HEK293 (cell line): ENCODE measurements at regions not wholly inside any gene's neighbourhood (a gene's known extent, or its start where the extent isn't known, plus 50 kb on each side); places are given as distances from the start of the nearest gene placed in this dataset.

ENCODE experiments used
- CTCF ChIA-PET: fragments of 350-600 bp; formaldehyde crosslinking; extraction: SDS; loops from one replicate; lab custom pipeline; 2021; ENCODE audit warnings: antibody characterized with exemption; lab: Yijun Ruan, JAX
- POLR2A ChIA-PET: fragments of 300-600 bp; formaldehyde crosslinking; extraction: SDS; loops from one replicate; lab custom pipeline; 2020; ENCODE audit warnings: antibody characterized with exemption, inconsistent platforms; lab: Yijun Ruan, JAX
- H3K27ac ChIP-seq: fragments of 200-500 bp; sonication (Bioruptor generic); 2 replicates; pipeline ENCODE4 v1.5.1; 2014; ENCODE audit warnings: low read depth, low read length, control low read depth, inconsistent platforms; ENCODE audit errors: extremely low read depth
- H3K36me3 ChIP-seq, 2 experiments: fragments of 200-500 bp in 1 of 2; sonication (Bioruptor generic) in 1 of 2; 1 replicate in 1 of 2; 2 replicates in 1 of 2; pipeline ENCODE4 v1.5.1; 2014 to 2017; ENCODE audit warnings: inconsistent platforms in 2 of 2, low read length in 2 of 2; ENCODE audit not compliant: control insufficient read depth in 2 of 2, insufficient read depth in 1 of 2
- H3K4me1 ChIP-seq: fragments of 200-500 bp; sonication (Bioruptor generic); 2 replicates; pipeline ENCODE4 v1.5.1; 2014; ENCODE audit warnings: mild to moderate bottlenecking, low read length, inconsistent platforms; ENCODE audit not compliant: control insufficient read depth, insufficient read depth
- H3K4me3 ChIP-seq: 2 replicates; pipeline ENCODE4 v1.5.1; 2011; ENCODE audit warnings: low read depth, mild to moderate bottlenecking, control low read depth, low read length, moderate library complexity
- H3K9me3 ChIP-seq: fragments of 200-500 bp; sonication (Bioruptor generic); 2 replicates; pipeline ENCODE4 v1.5.1; 2014; ENCODE audit warnings: low read depth, low read length, inconsistent platforms; ENCODE audit not compliant: control insufficient read depth, insufficient read depth
- GFI1B ChIP-seq: fragments of 450-650 bp; formaldehyde crosslinking; IDR thresholded peaks from 2 replicates; pipeline ENCODE4 v1.5.1; 2016; ENCODE audit warnings: missing biosample characterization, missing genetic modification characterization
- GLI2 ChIP-seq: fragments of 450-650 bp; formaldehyde crosslinking; IDR thresholded peaks from 2 replicates; pipeline ENCODE4; 2017; ENCODE audit warnings: missing biosample characterization, missing genetic modification characterization, low read depth, borderline replicate concordance
- IKZF3 ChIP-seq: fragments of 450-650 bp; IDR thresholded peaks from 2 replicates; pipeline ENCODE4 v1.5.0; 2018; ENCODE audit warnings: missing biosample characterization, mild to moderate bottlenecking, missing genetic modification characterization, moderate library complexity
- REPIN1 ChIP-seq: fragments of 450-650 bp; formaldehyde crosslinking; IDR thresholded peaks from 2 replicates; pipeline ENCODE4 v1.5.1; 2017; ENCODE audit warnings: missing biosample characterization, missing genetic modification characterization, low read depth
- YY1 ChIP-seq: fragments of 450-650 bp; formaldehyde crosslinking; IDR thresholded peaks from 2 replicates; pipeline ENCODE4 v1.5.1; 2018; ENCODE audit warnings: missing biosample characterization, missing genetic modification characterization
- ZBTB20 ChIP-seq: fragments of 450-650 bp; formaldehyde crosslinking; IDR thresholded peaks from 2 replicates; pipeline ENCODE4 v1.5.1; 2016; ENCODE audit warnings: missing biosample characterization, missing genetic modification characterization
- ZNF112 ChIP-seq: fragments of 450-650 bp; formaldehyde crosslinking; IDR thresholded peaks from 2 replicates; pipeline ENCODE4 v1.5.0; 2017; ENCODE audit warnings: missing biosample characterization, missing genetic modification characterization
- ZNF121 ChIP-seq: fragments of 450-650 bp; formaldehyde crosslinking; IDR thresholded peaks from 2 replicates; pipeline ENCODE4 v1.5.1; 2016; ENCODE audit warnings: missing biosample characterization, missing genetic modification characterization
- ZNF16 ChIP-seq: fragments of 450-650 bp; formaldehyde crosslinking; IDR thresholded peaks from 2 replicates; pipeline ENCODE4 v1.5.1; 2016; ENCODE audit warnings: low read depth, missing biosample characterization, missing genetic modification characterization
- ZNF311 ChIP-seq: fragments of 450-650 bp; formaldehyde crosslinking; IDR thresholded peaks from 2 replicates; pipeline ENCODE4 v1.5.1; 2017; ENCODE audit warnings: missing biosample characterization, missing genetic modification characterization, borderline replicate concordance
- ZNF473 ChIP-seq: fragments of 450-650 bp; formaldehyde crosslinking; IDR thresholded peaks from 2 replicates; pipeline ENCODE4 v1.5.1; 2017; ENCODE audit warnings: missing biosample characterization, missing genetic modification characterization
- ZNF521 ChIP-seq: fragments of 450-650 bp; formaldehyde crosslinking; IDR thresholded peaks from 2 replicates; pipeline ENCODE4 v1.5.1; 2017; ENCODE audit warnings: missing biosample characterization, mild to moderate bottlenecking, missing genetic modification characterization
- ZNF571 ChIP-seq: fragments of 450-650 bp; formaldehyde crosslinking; IDR thresholded peaks from 2 replicates; pipeline ENCODE4 v1.5.0; 2017; ENCODE audit warnings: missing biosample characterization, missing genetic modification characterization
- ZNF600 ChIP-seq: fragments of 450-650 bp; formaldehyde crosslinking; IDR thresholded peaks from 2 replicates; pipeline ENCODE4 v1.5.1; 2016; ENCODE audit warnings: missing biosample characterization, missing genetic modification characterization
- ZNF629 ChIP-seq: fragments of 450-650 bp; formaldehyde crosslinking; IDR thresholded peaks from 2 replicates; pipeline ENCODE4 v1.5.1; 2017; ENCODE audit warnings: missing biosample characterization, missing genetic modification characterization
- ZNF707 ChIP-seq: fragments of 450-650 bp; formaldehyde crosslinking; IDR thresholded peaks from 2 replicates; pipeline ENCODE4 v1.5.1; 2016; ENCODE audit warnings: missing biosample characterization, missing genetic modification characterization
- ZNF785 ChIP-seq: fragments of 450-650 bp; formaldehyde crosslinking; IDR thresholded peaks from 2 replicates; pipeline ENCODE4 v1.5.1; 2016; ENCODE audit warnings: missing biosample characterization, missing genetic modification characterization
- ZNF792 ChIP-seq: fragments of 450-650 bp; formaldehyde crosslinking; IDR thresholded peaks from 2 replicates; pipeline ENCODE4 v1.5.1; 2016; ENCODE audit warnings: missing biosample characterization, missing genetic modification characterization
- ZSCAN23 ChIP-seq: fragments of 450-650 bp; formaldehyde crosslinking; IDR thresholded peaks from 2 replicates; pipeline ENCODE4 v1.5.1; 2016; ENCODE audit warnings: missing biosample characterization, missing genetic modification characterization
- TF ChIP-seq, protein P1 (sequence below): fragments of 450-650 bp; formaldehyde crosslinking; IDR thresholded peaks from 2 replicates; pipeline ENCODE4 v1.5.1; 2017; ENCODE audit warnings: missing biosample characterization, missing genetic modification characterization
- TF ChIP-seq, protein P2 (sequence below): fragments of 450-650 bp; formaldehyde crosslinking; IDR thresholded peaks from 2 replicates; pipeline ENCODE4 v1.5.1; 2016; ENCODE audit warnings: missing biosample characterization, missing genetic modification characterization
- TF ChIP-seq, protein P3 (sequence below): fragments of 450-650 bp; formaldehyde crosslinking; IDR thresholded peaks from 2 replicates; pipeline ENCODE4 v1.5.1; 2017; ENCODE audit warnings: missing biosample characterization, mild to moderate bottlenecking, missing genetic modification characterization, moderate library complexity
- TF ChIP-seq, protein P4 (sequence below): fragments of 450-650 bp; formaldehyde crosslinking; IDR thresholded peaks from 2 replicates; pipeline ENCODE4 v1.5.1; 2016; ENCODE audit warnings: missing biosample characterization, missing genetic modification characterization

DNA sequence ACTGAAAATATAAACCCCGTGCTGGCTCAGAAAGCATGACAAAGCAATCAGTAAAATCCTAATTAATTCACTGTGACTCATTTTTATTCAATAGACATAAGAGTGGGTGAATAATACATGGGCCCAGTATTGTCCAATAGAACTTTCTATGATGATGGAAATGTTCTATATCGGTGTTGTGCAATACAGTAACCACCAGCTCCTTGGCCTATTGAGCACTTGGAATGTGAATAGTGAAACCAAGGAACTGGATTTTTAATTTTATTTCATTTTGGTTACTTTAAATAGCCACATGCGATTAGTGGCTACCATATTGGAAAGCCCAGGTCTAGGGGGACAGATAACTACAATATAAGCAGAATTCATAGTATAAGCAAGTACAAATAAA, 69.8 kb upstream of the PPP2R3A start (continued):
- TF ChIP-seq GLI2 (tag by site-specific recombination), result no peak
- TF ChIP-seq, all 188 proteins: peak for 0

DNA sequence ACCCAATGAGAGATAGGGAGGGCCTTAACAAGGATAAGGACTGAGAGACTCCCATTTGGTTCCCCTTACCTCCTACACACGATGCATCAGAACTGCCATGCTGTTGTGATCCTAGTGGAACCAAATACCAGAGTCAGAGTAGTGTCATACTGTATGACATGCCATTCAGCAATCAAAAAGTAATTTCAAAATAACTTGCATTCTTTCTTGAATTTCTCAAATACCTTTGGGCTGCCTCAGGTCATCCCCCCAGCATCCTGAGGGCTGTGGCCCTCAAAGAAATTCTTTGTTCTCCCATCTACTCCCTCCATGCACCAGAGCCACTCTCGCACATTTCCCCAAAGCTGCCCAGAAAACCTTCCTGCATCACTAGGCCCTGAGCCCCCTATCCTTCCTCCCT, 68.9 kb upstream of the PPP2R3A start:
- no peaks in the 10 kb centered on the region for H3K9me3 ChIP-seq
- no peak overlapping the region for H3K4me3 ChIP-seq
- H3K36me3 ChIP-seq, result no peaks in the 10 kb centered on the region
- TF ChIP-seq ZNF121 (tag by site-specific recombination) (no peak), IKZF3 (no peak), ZNF629 (tag by site-specific recombination) (no peak), GFI1B (tag by site-specific recombination) (no peak), ZSCAN23 (tag by site-specific recombination) (no peak), ZNF571 (no peak), ZNF785 (tag by site-specific recombination) (no peak), ZNF600 (no peak), ZNF707 (tag by site-specific recombination) (no peak), ZNF792 (no peak), ZNF16 (tag by site-specific recombination) (no peak)
- TF ChIP-seq, protein P1, sequence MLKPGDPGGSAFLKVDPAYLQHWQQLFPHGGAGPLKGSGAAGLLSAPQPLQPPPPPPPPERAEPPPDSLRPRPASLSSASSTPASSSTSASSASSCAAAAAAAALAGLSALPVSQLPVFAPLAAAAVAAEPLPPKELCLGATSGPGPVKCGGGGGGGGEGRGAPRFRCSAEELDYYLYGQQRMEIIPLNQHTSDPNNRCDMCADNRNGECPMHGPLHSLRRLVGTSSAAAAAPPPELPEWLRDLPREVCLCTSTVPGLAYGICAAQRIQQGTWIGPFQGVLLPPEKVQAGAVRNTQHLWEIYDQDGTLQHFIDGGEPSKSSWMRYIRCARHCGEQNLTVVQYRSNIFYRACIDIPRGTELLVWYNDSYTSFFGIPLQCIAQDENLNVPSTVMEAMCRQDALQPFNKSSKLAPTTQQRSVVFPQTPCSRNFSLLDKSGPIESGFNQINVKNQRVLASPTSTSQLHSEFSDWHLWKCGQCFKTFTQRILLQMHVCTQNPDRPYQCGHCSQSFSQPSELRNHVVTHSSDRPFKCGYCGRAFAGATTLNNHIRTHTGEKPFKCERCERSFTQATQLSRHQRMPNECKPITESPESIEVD (tag by site-specific recombination), result no peak
- TF ChIP-seq, protein P2, sequence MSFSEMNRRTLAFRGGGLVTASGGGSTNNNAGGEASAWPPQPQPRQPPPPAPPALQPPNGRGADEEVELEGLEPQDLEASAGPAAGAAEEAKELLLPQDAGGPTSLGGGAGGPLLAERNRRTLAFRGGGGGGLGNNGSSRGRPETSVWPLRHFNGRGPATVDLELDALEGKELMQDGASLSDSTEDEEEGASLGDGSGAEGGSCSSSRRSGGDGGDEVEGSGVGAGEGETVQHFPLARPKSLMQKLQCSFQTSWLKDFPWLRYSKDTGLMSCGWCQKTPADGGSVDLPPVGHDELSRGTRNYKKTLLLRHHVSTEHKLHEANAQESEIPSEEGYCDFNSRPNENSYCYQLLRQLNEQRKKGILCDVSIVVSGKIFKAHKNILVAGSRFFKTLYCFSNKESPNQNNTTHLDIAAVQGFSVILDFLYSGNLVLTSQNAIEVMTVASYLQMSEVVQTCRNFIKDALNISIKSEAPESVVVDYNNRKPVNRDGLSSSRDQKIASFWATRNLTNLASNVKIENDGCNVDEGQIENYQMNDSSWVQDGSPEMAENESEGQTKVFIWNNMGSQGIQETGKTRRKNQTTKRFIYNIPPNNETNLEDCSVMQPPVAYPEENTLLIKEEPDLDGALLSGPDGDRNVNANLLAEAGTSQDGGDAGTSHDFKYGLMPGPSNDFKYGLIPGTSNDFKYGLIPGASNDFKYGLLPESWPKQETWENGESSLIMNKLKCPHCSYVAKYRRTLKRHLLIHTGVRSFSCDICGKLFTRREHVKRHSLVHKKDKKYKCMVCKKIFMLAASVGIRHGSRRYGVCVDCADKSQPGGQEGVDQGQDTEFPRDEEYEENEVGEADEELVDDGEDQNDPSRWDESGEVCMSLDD (tag by site-specific recombination), result no peak
- no peaks in the 10 kb centered on the region for H3K4me1 ChIP-seq
- ChIA-PET POLR2A (no interaction called here), CTCF (interaction anchor here (0.6 kb wide), 1 partner anchor 32 kb away, joined by 3 read pairs; no protein-coding TSS in a partner anchor)
- H3K27ac ChIP-seq, result no peak overlapping the region

DNA sequence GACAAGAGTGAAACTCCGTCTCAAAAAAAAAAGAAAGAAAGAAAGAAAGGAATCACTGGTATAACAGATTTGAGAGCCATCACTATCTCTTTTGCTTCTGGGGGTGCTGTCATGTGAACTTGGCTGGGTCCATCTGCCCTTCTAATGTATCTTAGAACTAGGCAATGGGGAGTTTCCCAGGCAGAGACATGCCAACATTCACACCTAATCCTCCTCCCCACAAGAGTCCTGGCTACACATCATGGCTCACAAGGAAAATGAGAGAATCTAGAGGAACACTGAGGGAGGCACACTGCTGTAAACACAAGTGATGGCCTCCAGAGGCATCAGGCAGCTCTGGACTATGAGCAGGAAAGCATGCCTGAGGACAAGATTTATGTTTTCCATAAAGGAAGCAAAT, 67.8 kb upstream of the PPP2R3A start:
- no peak for TF ChIP-seq YY1 (tag by site-specific recombination)
- TF ChIP-seq, all 188 proteins: peak for 0
- CTCF ChIA-PET, result interaction anchor here (0.6 kb wide), 1 partner anchor 147 kb away, joined by 4 read pairs; no protein-coding TSS in a partner anchor
- no peak overlapping the region for H3K27ac ChIP-seq
- H3K9me3 ChIP-seq, result no peaks in the 10 kb centered on the region
- H3K36me3 ChIP-seq, result no peaks in the 10 kb centered on the region
- no peak overlapping the region for H3K4me3 ChIP-seq
- no peaks in the 10 kb centered on the region for H3K4me1 ChIP-seq
- POLR2A ChIA-PET, result no interaction called here

DNA sequence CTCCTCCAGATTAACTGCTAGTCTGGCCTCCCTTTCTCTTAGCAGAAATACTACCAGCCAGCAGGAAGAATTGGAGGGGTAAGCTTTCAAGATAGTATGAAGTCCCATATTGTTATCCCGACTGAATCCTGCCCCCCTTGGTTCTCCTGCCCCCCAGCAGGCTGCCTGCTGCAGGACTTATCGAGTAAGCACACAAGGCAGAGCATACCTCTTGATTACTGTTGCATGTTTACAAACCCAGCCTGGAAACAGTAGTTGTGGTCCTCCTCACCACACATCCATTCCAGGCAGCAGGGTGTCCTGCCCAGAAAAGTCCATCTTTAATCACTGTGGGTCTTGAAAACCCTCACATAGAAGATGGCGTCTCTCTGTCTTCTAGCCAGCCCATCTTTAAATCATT, 66.8 kb upstream of the PPP2R3A start:
- Histone ChIP-seq H3K36me3 (no peaks in the 10 kb centered on the region), H3K27ac (no peak overlapping the region), H3K4me3 (no peak overlapping the region), H3K9me3 (no peaks in the 10 kb centered on the region), H3K4me1 (no peaks in the 10 kb centered on the region)
- POLR2A ChIA-PET, result no interaction called here
- CTCF ChIA-PET, result interaction anchor here (0.6 kb wide), 1 partner anchor 322 kb away, joined by 3 read pairs; no protein-coding TSS in a partner anchor
- TF ChIP-seq, protein P3, sequence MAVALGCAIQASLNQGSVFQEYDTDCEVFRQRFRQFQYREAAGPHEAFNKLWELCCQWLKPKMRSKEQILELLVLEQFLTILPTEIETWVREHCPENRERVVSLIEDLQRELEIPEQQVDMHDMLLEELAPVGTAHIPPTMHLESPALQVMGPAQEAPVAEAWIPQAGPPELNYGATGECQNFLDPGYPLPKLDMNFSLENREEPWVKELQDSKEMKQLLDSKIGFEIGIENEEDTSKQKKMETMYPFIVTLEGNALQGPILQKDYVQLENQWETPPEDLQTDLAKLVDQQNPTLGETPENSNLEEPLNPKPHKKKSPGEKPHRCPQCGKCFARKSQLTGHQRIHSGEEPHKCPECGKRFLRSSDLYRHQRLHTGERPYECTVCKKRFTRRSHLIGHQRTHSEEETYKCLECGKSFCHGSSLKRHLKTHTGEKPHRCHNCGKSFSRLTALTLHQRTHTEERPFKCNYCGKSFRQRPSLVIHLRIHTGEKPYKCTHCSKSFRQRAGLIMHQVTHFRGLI (tag by site-specific recombination), result no peak
- TF ChIP-seq ZNF521 (no peak), IKZF3 (no peak), ZBTB20 (tag by site-specific recombination) (no peak), ZNF112 (tag by site-specific recombination) (no peak), ZNF473 (tag by site-specific recombination) (no peak), REPIN1 (no peak), ZNF311 (tag by site-specific recombination) (no peak)
- TF ChIP-seq, protein P4, sequence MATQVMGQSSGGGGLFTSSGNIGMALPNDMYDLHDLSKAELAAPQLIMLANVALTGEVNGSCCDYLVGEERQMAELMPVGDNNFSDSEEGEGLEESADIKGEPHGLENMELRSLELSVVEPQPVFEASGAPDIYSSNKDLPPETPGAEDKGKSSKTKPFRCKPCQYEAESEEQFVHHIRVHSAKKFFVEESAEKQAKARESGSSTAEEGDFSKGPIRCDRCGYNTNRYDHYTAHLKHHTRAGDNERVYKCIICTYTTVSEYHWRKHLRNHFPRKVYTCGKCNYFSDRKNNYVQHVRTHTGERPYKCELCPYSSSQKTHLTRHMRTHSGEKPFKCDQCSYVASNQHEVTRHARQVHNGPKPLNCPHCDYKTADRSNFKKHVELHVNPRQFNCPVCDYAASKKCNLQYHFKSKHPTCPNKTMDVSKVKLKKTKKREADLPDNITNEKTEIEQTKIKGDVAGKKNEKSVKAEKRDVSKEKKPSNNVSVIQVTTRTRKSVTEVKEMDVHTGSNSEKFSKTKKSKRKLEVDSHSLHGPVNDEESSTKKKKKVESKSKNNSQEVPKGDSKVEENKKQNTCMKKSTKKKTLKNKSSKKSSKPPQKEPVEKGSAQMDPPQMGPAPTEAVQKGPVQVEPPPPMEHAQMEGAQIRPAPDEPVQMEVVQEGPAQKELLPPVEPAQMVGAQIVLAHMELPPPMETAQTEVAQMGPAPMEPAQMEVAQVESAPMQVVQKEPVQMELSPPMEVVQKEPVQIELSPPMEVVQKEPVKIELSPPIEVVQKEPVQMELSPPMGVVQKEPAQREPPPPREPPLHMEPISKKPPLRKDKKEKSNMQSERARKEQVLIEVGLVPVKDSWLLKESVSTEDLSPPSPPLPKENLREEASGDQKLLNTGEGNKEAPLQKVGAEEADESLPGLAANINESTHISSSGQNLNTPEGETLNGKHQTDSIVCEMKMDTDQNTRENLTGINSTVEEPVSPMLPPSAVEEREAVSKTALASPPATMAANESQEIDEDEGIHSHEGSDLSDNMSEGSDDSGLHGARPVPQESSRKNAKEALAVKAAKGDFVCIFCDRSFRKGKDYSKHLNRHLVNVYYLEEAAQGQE (tag by site-specific recombination), result no peak
